Body of pancreas (tissue), 4 donors: ENCODE measurements at regions not wholly inside any gene's neighbourhood (a gene's known extent, or its start where the extent isn't known, plus 50 kb on each side); places are given as distances from the start of the nearest gene placed in this dataset.

Experiments used
- ATAC-seq: fragments of 150-250 bp; one replicate; pipeline ENCODE4 v1.9.1; 2016
- DNase-seq, 4 donors: peaks; one replicate each; pipeline ENCODE4 v3.0.0-alpha.2; 2019
- H3K27ac ChIP-seq, 4 donors: fragments of 200-600 bp; sonication (generic); 1 replicate in 3 of 4; 2 replicates in 1 of 4; pipeline versions ENCODE4 v1.5.1 to v1.6.1; 2016 to 2019; ENCODE audit warnings: mild to moderate bottlenecking in 1 of 4, mixed read lengths in 1 of 4, moderate library complexity in 1 of 4
- H3K27me3 ChIP-seq, 2 donors: fragments of 200-600 bp; sonication (generic); one replicate each; pipeline ENCODE4 v1.6.0; 2016; ENCODE audit warnings: mild to moderate bottlenecking in 1 of 2
- H3K36me3 ChIP-seq, 2 donors: fragments of 200-600 bp; sonication (generic); replicated peaks in 1 of 2; 2 replicates each; pipeline ENCODE4 v1.5.1; 2016; ENCODE audit warnings: low read depth in 2 of 2; ENCODE audit not compliant: insufficient read depth in 1 of 2
- H3K4me1 ChIP-seq: fragments of 200-600 bp; sonication (generic); one replicate; pipeline ENCODE4 v1.6.0; 2016
- H3K4me3 ChIP-seq, 2 donors: fragments of 200-600 bp; sonication (generic); 1 replicate in 1 of 2; 2 replicates in 1 of 2; pipeline ENCODE4 v1.5.1; 2016 to 2019
- H3K9me3 ChIP-seq, 3 donors: fragments of 200-600 bp; sonication (generic); 1 replicate in 2 of 3; 2 replicates in 1 of 3; pipeline ENCODE4 v1.5.1; 2016
- CTCF ChIP-seq, 7 experiments: fragments of 450-650 bp in 4 of 7; fragments of 200-600 bp in 3 of 7; sonication (generic) in 3 of 7; IDR thresholded peaks; one replicate each; pipeline ENCODE4 v1.5.1; 2016 to 2019; ENCODE audit warnings: antibody characterized with exemption in 7 of 7
- POLR2A ChIP-seq, 3 donors: fragments of 450-650 bp; IDR thresholded peaks; one replicate each; pipeline ENCODE4 v1.6.1; 2016; ENCODE audit warnings: antibody characterized with exemption in 3 of 3, mild to moderate bottlenecking in 2 of 3
- whole genome bisulfite sequencing, 2 donors: methylation state at CpG; one replicate each; pipeline ENCODE4 v1.1.5; 2017; 5-methylcytosine and 5-hydroxymethylcytosine counted together
- intact Hi-C: fragments of 100-400 bp; cut with DNase I; formaldehyde crosslinking; loops from one replicate; pipeline ENCODE4 v1.15.1; 2023

GRCh38 chr6:16871047-16871446, 109.8 kb upstream of the ATXN1 start:
- no peak for TF ChIP-seq CTCF (IDR thresholded peaks at IDR 0.05)
- H3K36me3 ChIP-seq: no peaks in the 10 kb centered on the region
- DNase-seq (no peak), ATAC-seq (no peak)
- 85% methylated on average over 5 of the region's 5 CpGs for WGBS, 2 donors
- intact Hi-C loops: no loop called here
- no peaks in the 10 kb centered on the region for H3K27me3 ChIP-seq
- no peaks in the 10 kb centered on the region for H3K4me1 ChIP-seq
- H3K27ac ChIP-seq: no peak overlapping the region
- H3K4me3 ChIP-seq: no peak overlapping the region
- H3K9me3 ChIP-seq: no peaks in the 10 kb centered on the region

- 40 to 46% methylated on average over 3 of the region's 3 CpGs for WGBS, 2 donors
- ATAC-seq: no peak
- intact Hi-C loops: no loop called here
Observed at GRCh38 chr6:16868968-16869367, 107.7 kb upstream of the ATXN1 start.

GRCh38 chr6:16857969-16858592, 96.8 kb upstream of the ATXN1 start:
- Histone ChIP-seq H3K9me3 (no peaks in the 10 kb centered on the region), H3K4me3 (no peak overlapping the region), H3K27ac (no peak overlapping the region), H3K27me3 (no peaks in the 10 kb centered on the region), H3K4me1 (no peaks in the 10 kb centered on the region), H3K36me3 (no peaks in the 10 kb centered on the region)
- DNase-seq (no peak), ATAC-seq (no peak)
- WGBS, 2 donors: 78 to 83% methylated on average over 5 of the region's 5 CpGs
- TF ChIP-seq POLR2A (IDR thresholded peaks at IDR 0.05): no peak
- intact Hi-C loops: no loop called here

More at GRCh38 chr6:16868968-16869367, 107.7 kb upstream of the ATXN1 start:
- Histone ChIP-seq H3K9me3 (no peaks in the 10 kb centered on the region), H3K27me3 (no peaks in the 10 kb centered on the region), H3K27ac (no peak overlapping the region), H3K36me3 (no peaks in the 10 kb centered on the region), H3K4me3 (no peak overlapping the region), H3K4me1 (no peaks in the 10 kb centered on the region)
- TF ChIP-seq POLR2A (IDR thresholded peaks at IDR 0.05) (no peak), CTCF (IDR thresholded peaks at IDR 0.05) (no peak)
- no peak for DNase-seq

GRCh38 chr6:16855460-16855859, 94.2 kb upstream of the ATXN1 start:
- Histone ChIP-seq H3K4me3 (no peak overlapping the region), H3K27me3 (no peaks in the 10 kb centered on the region), H3K27ac (no peak overlapping the region), H3K4me1 (no peaks in the 10 kb centered on the region), H3K36me3 (no peaks in the 10 kb centered on the region), H3K9me3 (no peaks in the 10 kb centered on the region)
- ATAC-seq: no peak
- intact Hi-C loops: no loop called here
- DNase-seq: no peak
- TF ChIP-seq CTCF (IDR thresholded peaks at IDR 0.05): no peak
- TF ChIP-seq POLR2A (IDR thresholded peaks at IDR 0.05): no peak

GRCh38 chr6:16854986-16855385, 93.7 kb upstream of the ATXN1 start:
- H3K27ac ChIP-seq: no peak overlapping the region
- TF ChIP-seq POLR2A (IDR thresholded peaks at IDR 0.05): no peak
- TF ChIP-seq CTCF (IDR thresholded peaks at IDR 0.05): no peak
- no peak overlapping the region for H3K4me3 ChIP-seq
- H3K9me3 ChIP-seq: no peaks in the 10 kb centered on the region
- intact Hi-C loops: no loop called here
- H3K36me3 ChIP-seq: no peaks in the 10 kb centered on the region
- WGBS, 2 donors: 52 to 59% methylated on average over 2 of the region's 2 CpGs
- no peak for ATAC-seq
- H3K4me1 ChIP-seq: no peaks in the 10 kb centered on the region
- DNase-seq: no peak
- H3K27me3 ChIP-seq: no peaks in the 10 kb centered on the region
